ENCODE measurements at regions not wholly inside any gene's neighbourhood (a gene's known extent, or its start where the extent isn't known, plus 50 kb on each side); places are given as distances from the start of the nearest gene placed in this dataset.

GRCh38 chr6:10310330-10310653 is 104.6 kb downstream of the TFAP2A start:
- BruUV-seq (replicated peaks), result no TSS peak
- Histone ChIP-seq H3K27ac (ENCODE audit: low read depth, low read length, poor library complexity, severe bottlenecking) (no peak overlapping the region), H3K9me3 (ENCODE audit: low read depth, low read length, poor library complexity, severe bottlenecking) (no peaks in the 10 kb centered on the region), H3K36me3 (ENCODE audit: insufficient read depth, low read length, poor library complexity, severe bottlenecking) (no peaks in the 10 kb centered on the region), H3K4me3 (ENCODE audit: low read depth, low read length, poor library complexity, severe bottlenecking) (no peak overlapping the region), H3K27me3 (replicated peaks; ENCODE audit: insufficient read depth, low read depth, low read length, poor library complexity) (no peaks in the 10 kb centered on the region), H3K4me1 (ENCODE audit: insufficient read depth, low read length, poor library complexity, severe bottlenecking) (no peaks in the 10 kb centered on the region)
- ChIA-PET CTCF (no interaction called here), POLR2A (ENCODE audit: low non-redundant PET) (no interaction called here)
- DNase-seq (ENCODE audit: low spot score), result no peak
- intact Hi-C loops (cut with micrococcal nuclease; ENCODE audit: unreplicated experiment), result no loop called here
- TF ChIP-seq CTCF (conservative IDR thresholded peaks at IDR 0.05; ENCODE audit: low read depth, low read length) (no peak), EZH2 (IDR thresholded peaks at IDR 0.05; ENCODE audit: borderline replicate concordance, low read depth, low read length, poor library complexity, severe bottlenecking) (no peak)

- no peaks in the 10 kb centered on the region for H3K27me3 ChIP-seq (replicated peaks; ENCODE audit: insufficient read depth, low read depth, low read length, poor library complexity)
- no peaks in the 10 kb centered on the region for H3K36me3 ChIP-seq (ENCODE audit: insufficient read depth, low read length, poor library complexity, severe bottlenecking)
- no TSS peak for BruUV-seq (replicated peaks)
- ChIA-PET POLR2A (ENCODE audit: low non-redundant PET) (interaction anchor here (0.7 kb wide), 1 partner anchor 892 kb away, joined by 3 read pairs; no protein-coding TSS in a partner anchor), CTCF (no interaction called here)
- no peaks in the 10 kb centered on the region for H3K9me3 ChIP-seq (ENCODE audit: low read depth, low read length, poor library complexity, severe bottlenecking)
- no peak overlapping the region for H3K27ac ChIP-seq (ENCODE audit: low read depth, low read length, poor library complexity, severe bottlenecking)
- peak; percentile 23 for DNase-seq (ENCODE audit: low spot score)
- no peaks in the 10 kb centered on the region for H3K4me1 ChIP-seq (ENCODE audit: insufficient read depth, low read length, poor library complexity, severe bottlenecking)
- TF ChIP-seq EZH2 (IDR thresholded peaks at IDR 0.05; ENCODE audit: borderline replicate concordance, low read depth, low read length, poor library complexity, severe bottlenecking) (no peak), CTCF (conservative IDR thresholded peaks at IDR 0.05; ENCODE audit: low read depth, low read length) (no peak)
- H3K4me3 ChIP-seq (ENCODE audit: low read depth, low read length, poor library complexity, severe bottlenecking), result no peak overlapping the region
- intact Hi-C loops (cut with micrococcal nuclease; ENCODE audit: unreplicated experiment), result no loop called here
Measured at GRCh38 chr6:10309457-10310329, 105.2 kb downstream of the TFAP2A start.

- CTCF ChIA-PET, result no interaction called here
- no peak for TF ChIP-seq CTCF (conservative IDR thresholded peaks at IDR 0.05; ENCODE audit: low read depth, low read length)
- TF ChIP-seq EZH2 (IDR thresholded peaks at IDR 0.05; ENCODE audit: borderline replicate concordance, low read depth, low read length, poor library complexity, severe bottlenecking), result no peak
- POLR2A ChIA-PET (ENCODE audit: low non-redundant PET), result no interaction called here
- intact Hi-C loops (cut with micrococcal nuclease; ENCODE audit: unreplicated experiment), result no loop called here
- H3K27me3 ChIP-seq (replicated peaks; ENCODE audit: insufficient read depth, low read depth, low read length, poor library complexity), result no peaks in the 10 kb centered on the region
- no peak overlapping the region for H3K27ac ChIP-seq (ENCODE audit: low read depth, low read length, poor library complexity, severe bottlenecking)
- H3K4me3 ChIP-seq (ENCODE audit: low read depth, low read length, poor library complexity, severe bottlenecking), result no peak overlapping the region
- peaks cover 15% of the 10 kb centered on the region for H3K4me1 ChIP-seq (ENCODE audit: insufficient read depth, low read length, poor library complexity, severe bottlenecking)
- no peaks in the 10 kb centered on the region for H3K36me3 ChIP-seq (ENCODE audit: insufficient read depth, low read length, poor library complexity, severe bottlenecking)
- DNase-seq (ENCODE audit: low spot score), result no peak
- no peaks in the 10 kb centered on the region for H3K9me3 ChIP-seq (ENCODE audit: low read depth, low read length, poor library complexity, severe bottlenecking)
- no TSS peak for BruUV-seq (replicated peaks)
Measured at GRCh38 chr6:10307476-10307875, 107.4 kb downstream of the TFAP2A start.

All from A673 (cell line).